ENCODE measurements at regions not wholly inside any gene's neighbourhood (a gene's known extent, or its start where the extent isn't known, plus 50 kb on each side); places are given as distances from the start of the nearest gene placed in this dataset.

- H3K4me1 ChIP-seq (ENCODE audit: insufficient read depth, low read length, poor library complexity, severe bottlenecking), result peaks cover 5% of the 10 kb centered on the region
- no peak overlapping the region for H3K27ac ChIP-seq (ENCODE audit: low read depth, low read length, poor library complexity, severe bottlenecking)
- CTCF ChIA-PET (ENCODE audit: unreplicated experiment), result interaction anchor here (2.4 kb wide), 1 partner anchor 13 kb away, joined by 10 read pairs; no protein-coding TSS in a partner anchor
Measured at GRCh38 chr11:26073646-26074045, 258.3 kb upstream of the ANO3 start.

DNA sequence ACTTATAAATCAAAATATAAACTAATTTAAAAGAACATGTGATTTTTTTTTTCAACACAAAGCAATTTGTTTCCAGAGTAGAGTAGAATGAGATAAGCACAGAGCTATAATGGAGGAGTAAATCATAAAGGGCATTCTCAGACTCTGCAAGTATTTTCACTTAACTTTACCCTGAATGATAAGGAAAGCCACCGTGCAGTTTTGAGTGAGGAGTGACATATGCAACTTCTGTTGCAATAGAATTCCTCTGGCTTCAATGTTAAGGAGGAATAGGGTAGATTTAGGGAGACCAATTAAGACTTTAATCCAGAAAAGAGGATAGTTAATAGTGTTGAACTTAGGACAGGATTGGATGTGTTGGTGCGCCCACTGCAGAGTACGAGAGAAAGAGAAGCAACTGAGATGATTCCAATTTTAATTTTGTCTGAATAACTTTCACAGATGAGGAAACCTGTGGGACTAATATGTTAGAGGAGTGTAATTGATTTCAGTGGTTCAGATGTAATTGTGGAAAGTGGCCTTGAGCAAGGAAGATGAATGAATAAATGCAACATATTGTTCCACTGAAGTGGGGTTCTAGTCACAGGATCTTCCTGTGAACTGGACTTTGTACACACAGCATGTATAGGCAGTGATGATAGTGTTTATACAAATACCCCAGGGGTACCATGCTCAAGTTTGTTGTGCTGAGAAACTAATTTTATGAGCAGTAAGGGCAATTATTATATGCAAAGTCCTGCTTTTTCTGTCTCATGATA is 255.5 kb upstream of the ANO3 start:
- ChIA-PET CTCF (ENCODE audit: unreplicated experiment) (no interaction called here), POLR2A (interaction anchor here (0.9 to 7.6 kb wide), 8 partner anchors 7 to 76 kb away, joined by 3 to 66 read pairs (median 17); no protein-coding TSS in a partner anchor)
- H3K79me2 ChIP-seq (ENCODE audit: insufficient read depth, low read depth, low read length), result no peaks in the 10 kb centered on the region
- peaks cover 8% of the 10 kb centered on the region; the same call in 1 of the 2 replicates for H3K9me3 ChIP-seq (ENCODE audit: low read length)
- peaks cover 14% of the 10 kb centered on the region for H3K4me1 ChIP-seq (ENCODE audit: insufficient read depth, low read length, poor library complexity, severe bottlenecking)
- TF ChIP-seq CTCF (conservative IDR thresholded peaks at IDR 0.05; ENCODE audit: low read length) (no peak), EZH2phosphoT487 (IDR thresholded peaks at IDR 0.05; ENCODE audit: borderline replicate concordance, low read depth, low read length) (no peak)
- DNase-seq (ENCODE audit: low spot score), result no peak
- BruUV-seq (replicated peaks), result no TSS peak
- no peaks in the 10 kb centered on the region for H3K9me2 ChIP-seq (ENCODE audit: insufficient read depth, low read length)
- no peaks in the 10 kb centered on the region for H4K20me1 ChIP-seq (ENCODE audit: insufficient read depth, low read length)
- H3K4me2 ChIP-seq (ENCODE audit: low read length), result no peak overlapping the region
- H3K36me3 ChIP-seq (ENCODE audit: insufficient read depth, low read length), result no peaks in the 10 kb centered on the region
- no peak overlapping the region for H3K27ac ChIP-seq (ENCODE audit: low read depth, low read length, poor library complexity, severe bottlenecking)
- H3K4me3 ChIP-seq (ENCODE audit: low read depth, low read length, poor library complexity, severe bottlenecking), result no peak overlapping the region
- H2AFZ ChIP-seq (ENCODE audit: low read length), result peak overlapping the region; percentile 13; the same call in 1 of the 2 replicates
- intact Hi-C loops (cut with micrococcal nuclease; ENCODE audit: unreplicated experiment), result no loop called here

More at GRCh38 chr11:26073646-26074045, 258.3 kb upstream of the ANO3 start:
- H3K9me3 ChIP-seq (ENCODE audit: low read length), result peaks cover 8% of the 10 kb centered on the region; the same call in 1 of the 2 replicates
- H3K9me2 ChIP-seq (ENCODE audit: insufficient read depth, low read length), result no peaks in the 10 kb centered on the region
- H3K79me2 ChIP-seq (ENCODE audit: insufficient read depth, low read depth, low read length), result no peaks in the 10 kb centered on the region
- no peaks in the 10 kb centered on the region for H3K36me3 ChIP-seq (ENCODE audit: insufficient read depth, low read length)
- DNase-seq (ENCODE audit: low spot score), result no peak
- POLR2A ChIA-PET, result interaction anchor here (0.9 to 7.6 kb wide), 6 partner anchors 9 to 844 kb away, joined by 3 to 66 read pairs (median 4); no protein-coding TSS in a partner anchor
- H4K20me1 ChIP-seq (ENCODE audit: insufficient read depth, low read length), result no peaks in the 10 kb centered on the region
- H3K4me3 ChIP-seq (ENCODE audit: low read depth, low read length, poor library complexity, severe bottlenecking), result no peak overlapping the region
- TF ChIP-seq CTCF (conservative IDR thresholded peaks at IDR 0.05; ENCODE audit: low read length), result no peak
- no peak for TF ChIP-seq EZH2phosphoT487 (IDR thresholded peaks at IDR 0.05; ENCODE audit: borderline replicate concordance, low read depth, low read length)
- H2AFZ ChIP-seq (ENCODE audit: low read length), result peak overlapping the region; percentile 0; the same call in 1 of the 2 replicates
- BruUV-seq (replicated peaks), result no TSS peak
- intact Hi-C loops (cut with micrococcal nuclease; ENCODE audit: unreplicated experiment), result no loop called here
- no peak overlapping the region for H3K4me2 ChIP-seq (ENCODE audit: low read length)
